ENCODE measurements at regions not wholly inside any gene's neighbourhood (a gene's known extent, or its start where the extent isn't known, plus 50 kb on each side); places are given as distances from the start of the nearest gene placed in this dataset.

DNA sequence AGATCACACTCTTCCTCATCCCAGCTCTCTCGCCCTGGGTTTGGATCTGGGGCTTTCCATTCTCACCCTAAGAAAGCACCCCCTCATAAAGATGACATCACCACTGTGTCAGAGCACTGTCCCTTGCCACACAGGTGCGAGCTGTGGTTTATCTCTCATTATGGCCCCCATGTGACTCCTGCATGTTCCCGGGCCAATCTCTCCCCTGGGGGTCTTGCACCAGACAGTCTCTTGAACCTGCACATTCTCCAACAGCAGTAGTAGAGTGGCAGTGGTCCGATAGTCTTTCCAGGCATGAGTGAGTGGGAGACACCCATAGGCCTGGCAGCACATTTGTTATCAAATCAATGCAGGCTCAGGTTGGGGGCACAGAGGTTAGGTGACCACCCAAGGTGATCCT, 130.5 kb downstream of the HRH4 start:
- TF ChIP-seq POLR2A (IDR thresholded peaks at IDR 0.05) = no peak
- TF ChIP-seq POLR2AphosphoS5 (IDR thresholded peaks at IDR 0.05) = no peak
- TF ChIP-seq, protein P1, sequence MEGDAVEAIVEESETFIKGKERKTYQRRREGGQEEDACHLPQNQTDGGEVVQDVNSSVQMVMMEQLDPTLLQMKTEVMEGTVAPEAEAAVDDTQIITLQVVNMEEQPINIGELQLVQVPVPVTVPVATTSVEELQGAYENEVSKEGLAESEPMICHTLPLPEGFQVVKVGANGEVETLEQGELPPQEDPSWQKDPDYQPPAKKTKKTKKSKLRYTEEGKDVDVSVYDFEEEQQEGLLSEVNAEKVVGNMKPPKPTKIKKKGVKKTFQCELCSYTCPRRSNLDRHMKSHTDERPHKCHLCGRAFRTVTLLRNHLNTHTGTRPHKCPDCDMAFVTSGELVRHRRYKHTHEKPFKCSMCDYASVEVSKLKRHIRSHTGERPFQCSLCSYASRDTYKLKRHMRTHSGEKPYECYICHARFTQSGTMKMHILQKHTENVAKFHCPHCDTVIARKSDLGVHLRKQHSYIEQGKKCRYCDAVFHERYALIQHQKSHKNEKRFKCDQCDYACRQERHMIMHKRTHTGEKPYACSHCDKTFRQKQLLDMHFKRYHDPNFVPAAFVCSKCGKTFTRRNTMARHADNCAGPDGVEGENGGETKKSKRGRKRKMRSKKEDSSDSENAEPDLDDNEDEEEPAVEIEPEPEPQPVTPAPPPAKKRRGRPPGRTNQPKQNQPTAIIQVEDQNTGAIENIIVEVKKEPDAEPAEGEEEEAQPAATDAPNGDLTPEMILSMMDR (IDR thresholded peaks at IDR 0.05) = no peak

Measured in suprapubic skin (tissue), 4 donors.